ENCODE measurements at regions not wholly inside any gene's neighbourhood (a gene's known extent, or its start where the extent isn't known, plus 50 kb on each side); places are given as distances from the start of the nearest gene placed in this dataset.
A peak's percentile ranks its signal among the peaks of the same experiment; 100 is the strongest.

DNA sequence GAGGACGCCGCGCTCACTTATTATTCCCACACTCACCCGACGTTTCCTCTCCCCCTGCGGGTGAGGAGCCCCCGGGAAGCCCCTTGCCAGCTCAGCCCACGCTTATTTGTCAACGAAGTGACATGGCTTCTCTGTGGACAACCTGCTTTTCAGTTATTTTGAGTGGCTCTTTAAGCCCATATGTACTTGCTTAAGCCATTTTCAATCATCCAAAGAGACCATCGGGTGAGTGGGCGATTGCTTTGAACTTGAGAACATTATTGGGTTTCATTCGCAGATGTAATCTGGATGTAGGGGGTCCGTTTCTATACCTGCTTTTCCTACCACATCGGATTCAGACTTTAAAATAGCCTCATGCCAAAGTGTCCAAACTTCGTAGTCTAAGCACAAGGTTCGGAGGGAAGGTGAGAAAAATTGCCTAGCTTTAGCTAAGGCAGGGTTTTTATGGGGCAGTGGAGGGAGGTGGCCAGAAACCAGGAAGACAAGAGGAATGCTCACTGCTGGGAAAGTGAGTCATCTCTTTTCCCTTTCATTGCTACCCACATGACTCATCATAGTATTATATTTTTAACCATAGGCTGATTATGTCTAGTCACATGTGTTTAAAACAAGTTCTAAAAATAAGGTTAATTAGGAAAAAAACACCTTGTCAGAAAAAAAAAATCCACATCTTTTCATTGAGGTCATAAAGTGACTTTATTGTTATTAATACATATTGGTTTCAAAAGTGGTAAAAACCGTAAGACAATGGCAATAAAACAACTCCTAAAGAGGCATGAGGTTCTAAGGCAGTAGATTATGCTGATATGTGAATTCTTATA is 773.1 kb upstream of the NR2F2 start:
- H3K27ac ChIP-seq: 0 out of 2 replicates have a peak overlapping the region, but pooled peaks have one; percentile 10
- TF ChIP-seq, protein P1, sequence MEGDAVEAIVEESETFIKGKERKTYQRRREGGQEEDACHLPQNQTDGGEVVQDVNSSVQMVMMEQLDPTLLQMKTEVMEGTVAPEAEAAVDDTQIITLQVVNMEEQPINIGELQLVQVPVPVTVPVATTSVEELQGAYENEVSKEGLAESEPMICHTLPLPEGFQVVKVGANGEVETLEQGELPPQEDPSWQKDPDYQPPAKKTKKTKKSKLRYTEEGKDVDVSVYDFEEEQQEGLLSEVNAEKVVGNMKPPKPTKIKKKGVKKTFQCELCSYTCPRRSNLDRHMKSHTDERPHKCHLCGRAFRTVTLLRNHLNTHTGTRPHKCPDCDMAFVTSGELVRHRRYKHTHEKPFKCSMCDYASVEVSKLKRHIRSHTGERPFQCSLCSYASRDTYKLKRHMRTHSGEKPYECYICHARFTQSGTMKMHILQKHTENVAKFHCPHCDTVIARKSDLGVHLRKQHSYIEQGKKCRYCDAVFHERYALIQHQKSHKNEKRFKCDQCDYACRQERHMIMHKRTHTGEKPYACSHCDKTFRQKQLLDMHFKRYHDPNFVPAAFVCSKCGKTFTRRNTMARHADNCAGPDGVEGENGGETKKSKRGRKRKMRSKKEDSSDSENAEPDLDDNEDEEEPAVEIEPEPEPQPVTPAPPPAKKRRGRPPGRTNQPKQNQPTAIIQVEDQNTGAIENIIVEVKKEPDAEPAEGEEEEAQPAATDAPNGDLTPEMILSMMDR (IDR thresholded peaks at IDR 0.05): no peak
- no peak for TF ChIP-seq ZFX (IDR thresholded peaks at IDR 0.05; ENCODE audit: borderline replicate concordance)

DNA sequence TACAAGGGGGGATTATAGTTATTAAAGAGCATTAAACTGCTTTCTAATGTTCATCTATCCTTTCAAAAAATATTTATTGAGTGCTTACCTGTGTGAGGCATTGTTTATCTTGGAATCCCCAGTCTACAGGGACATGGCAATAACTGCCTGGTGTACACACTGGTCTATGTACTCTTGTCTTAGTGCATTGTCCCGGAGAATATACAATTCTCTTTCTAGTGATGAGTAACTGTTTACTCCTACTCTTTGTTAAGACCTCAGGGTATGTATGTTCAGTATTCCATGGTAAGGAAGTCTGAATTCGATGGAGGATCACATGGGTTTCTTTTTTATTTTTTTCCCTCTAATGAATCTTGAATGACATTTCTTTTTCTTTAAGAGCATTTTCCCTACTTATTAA is 772.4 kb upstream of the NR2F2 start:
- TF ChIP-seq, protein P1 (IDR thresholded peaks at IDR 0.05): no peak
- TF ChIP-seq ZFX (IDR thresholded peaks at IDR 0.05; ENCODE audit: borderline replicate concordance): no peak
- 0 out of 2 replicates have a peak overlapping the region, but pooled peaks have one; percentile 10 for H3K27ac ChIP-seq

DNA sequence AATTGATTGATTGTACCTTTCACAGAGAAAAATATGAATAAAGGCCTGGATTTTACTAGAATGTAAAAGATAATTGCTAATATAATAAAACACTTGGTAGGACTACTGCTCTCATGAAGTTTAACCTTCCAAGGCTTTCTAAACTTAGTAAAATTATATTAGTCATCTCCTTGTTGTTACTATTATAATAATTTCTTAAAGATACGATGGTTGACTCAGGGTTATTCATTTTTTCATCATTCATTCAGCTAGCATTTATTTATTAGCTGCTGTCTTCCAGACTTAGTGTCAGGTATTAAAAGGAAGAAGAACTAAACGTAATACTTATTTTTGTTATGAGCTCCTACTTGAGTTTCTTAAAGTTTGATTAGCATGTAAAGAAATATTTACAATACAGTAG is 771.6 kb upstream of the NR2F2 start:
- no peak overlapping the region for H3K27ac ChIP-seq

DNA sequence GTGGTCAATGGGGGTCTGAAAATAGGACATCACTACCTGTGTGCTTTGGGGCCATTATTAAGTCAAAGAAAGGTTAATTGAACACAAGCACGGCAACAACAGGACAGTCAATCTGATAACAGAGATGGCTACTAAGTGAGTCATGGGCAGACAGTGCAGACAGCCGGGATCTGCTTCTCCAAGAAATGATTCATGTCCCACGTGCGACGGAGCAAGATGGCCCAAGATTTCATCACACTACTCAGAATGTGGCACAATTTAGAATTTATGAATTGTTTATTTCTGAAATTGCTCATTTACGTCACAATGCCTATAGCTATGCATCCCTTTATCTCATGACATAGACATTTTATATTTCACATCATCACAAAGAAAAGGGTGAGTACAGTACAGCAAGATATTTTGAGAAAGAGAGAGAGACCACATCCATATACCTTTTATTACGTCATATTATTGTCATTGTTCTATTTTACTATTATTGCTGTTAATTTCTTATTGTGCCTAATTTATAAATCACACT is 770.6 kb upstream of the NR2F2 start:
- H3K27ac ChIP-seq: no peak overlapping the region
- no peak for TF ChIP-seq ZFX (IDR thresholded peaks at IDR 0.05; ENCODE audit: borderline replicate concordance)
- TF ChIP-seq, protein P1 (IDR thresholded peaks at IDR 0.05): no peak

More for the DNA sequence above, 771.6 kb upstream of the NR2F2 start:
- TF ChIP-seq, protein P1 (IDR thresholded peaks at IDR 0.05): no peak
- TF ChIP-seq ZFX (IDR thresholded peaks at IDR 0.05; ENCODE audit: borderline replicate concordance): no peak

DNA sequence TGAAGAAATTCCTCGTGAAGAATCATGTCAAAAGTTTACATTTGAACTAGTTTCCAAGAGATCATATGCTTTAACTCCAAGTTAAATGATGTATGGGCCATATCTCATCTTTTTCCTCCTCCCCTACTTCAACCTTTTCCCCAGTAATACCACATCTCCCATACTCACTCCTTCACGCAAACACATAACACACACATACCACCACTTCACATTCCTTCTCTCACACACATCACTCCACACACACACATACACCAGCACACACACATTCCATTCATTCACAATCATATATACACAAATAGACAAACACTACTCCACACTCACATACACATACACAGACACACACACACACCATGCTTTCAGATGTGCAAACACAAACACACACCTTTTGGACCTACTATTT is 769.0 kb upstream of the NR2F2 start:
- H3K27ac ChIP-seq: no peak overlapping the region
- TF ChIP-seq, protein P1 (IDR thresholded peaks at IDR 0.05): no peak
- TF ChIP-seq ZFX (IDR thresholded peaks at IDR 0.05; ENCODE audit: borderline replicate concordance): no peak

DNA sequence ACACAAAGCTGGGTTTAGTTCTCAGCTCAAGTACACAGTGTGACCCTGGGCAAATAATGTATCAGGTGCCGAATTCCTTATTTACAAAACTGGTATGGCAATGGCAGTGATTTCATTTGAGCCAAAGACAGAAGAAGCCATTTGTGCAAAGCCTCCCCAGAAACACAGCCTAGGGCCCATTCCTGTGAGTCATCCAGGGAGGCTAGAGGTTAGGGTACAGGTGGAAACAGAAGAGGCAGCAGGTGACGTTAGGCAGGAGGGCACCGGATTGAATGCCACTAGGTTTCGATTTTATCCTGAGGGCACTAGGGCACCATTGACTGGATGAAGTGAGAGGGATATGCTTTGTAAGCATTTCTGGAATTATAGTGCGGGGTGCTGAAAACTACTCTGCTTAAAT is 766.9 kb upstream of the NR2F2 start:
- H3K27ac ChIP-seq: no peak overlapping the region
- no peak for TF ChIP-seq ZFX (IDR thresholded peaks at IDR 0.05; ENCODE audit: borderline replicate concordance)
- TF ChIP-seq, protein P1 (IDR thresholded peaks at IDR 0.05): no peak

DNA sequence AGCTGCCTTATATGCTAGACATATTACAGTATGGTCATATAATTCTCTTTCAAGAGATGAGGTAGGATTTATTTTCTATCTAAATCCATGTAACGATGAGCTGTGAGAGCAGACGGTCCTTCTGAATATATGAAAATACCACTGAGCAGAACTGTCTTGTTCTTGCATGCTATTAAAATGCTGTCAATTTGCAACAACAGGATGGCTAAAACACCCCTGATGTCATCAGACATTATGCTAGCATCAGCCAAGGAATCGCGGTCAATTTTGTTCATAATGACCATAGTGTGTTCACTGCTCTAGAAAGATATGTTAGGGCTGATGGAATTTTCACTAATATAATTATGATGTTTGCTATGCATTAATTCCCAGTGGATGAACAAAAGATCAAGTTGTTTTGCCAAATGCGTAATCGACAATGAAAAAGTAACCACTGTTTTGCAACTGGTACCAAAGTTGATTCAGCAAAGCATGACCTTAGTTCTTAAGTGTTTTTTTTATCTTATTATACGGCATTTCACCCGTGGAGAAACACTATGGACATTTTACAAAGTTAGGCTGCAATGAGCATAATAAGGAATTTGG is 765.4 kb upstream of the NR2F2 start:
- H3K27ac ChIP-seq: no peak overlapping the region
- TF ChIP-seq, protein P1 (IDR thresholded peaks at IDR 0.05): no peak
- TF ChIP-seq ZFX (IDR thresholded peaks at IDR 0.05; ENCODE audit: borderline replicate concordance): no peak

All from 22Rv1 (cell line).